ENCODE measurements at regions not wholly inside any gene's neighbourhood (a gene's known extent, or its start where the extent isn't known, plus 50 kb on each side); places are given as distances from the start of the nearest gene placed in this dataset.

- no peak overlapping the region for H3K4me3 ChIP-seq (ENCODE audit: control extremely low read depth in 1 of 5, extremely low read depth in 1 of 5, insufficient read depth in 1 of 5, low read depth in 2 of 5, low read length in 4 of 5)
- H3K4me1 ChIP-seq (ENCODE audit: control insufficient read depth in 2 of 2, insufficient read depth in 2 of 2, low read length in 2 of 2): no peaks in the 10 kb centered on the region
- no peaks in the 10 kb centered on the region for H3K36me3 ChIP-seq (replicated peaks in 1 of 2; ENCODE audit: control extremely low read depth in 1 of 2, control insufficient read depth in 1 of 2, extremely low read depth in 1 of 2, insufficient read depth in 2 of 2, low read length in 1 of 2)
- H4K20me1 ChIP-seq (ENCODE audit: control insufficient read depth, insufficient read depth, low read length, poor library complexity, severe bottlenecking): no peaks in the 10 kb centered on the region
- no peaks in the 10 kb centered on the region for H3K9me3 Mint-ChIP-seq (ENCODE audit: insufficient read depth)
- H3K79me2 ChIP-seq (ENCODE audit: control insufficient read depth, insufficient read depth, low read length): no peaks in the 10 kb centered on the region
- ATAC-seq (ENCODE audit: low read depth): no peak
- no peak overlapping the region for H3K4me2 ChIP-seq (replicated peaks; ENCODE audit: low read depth, low read length, poor library complexity, severe bottlenecking)
- H3K27me3 Mint-ChIP-seq: peaks cover 8% of the 10 kb centered on the region
- no peak overlapping the region for H2AFZ ChIP-seq (ENCODE audit: insufficient read depth, low read depth, low read length, poor library complexity, severe bottlenecking)
- no peak for TF ChIP-seq CTCF (IDR thresholded peaks at IDR 0.05)
- TF ChIP-seq EZH2 (IDR thresholded peaks at IDR 0.05; ENCODE audit: borderline replicate concordance, insufficient read depth, low read depth, low read length, poor library complexity, severe bottlenecking): no peak
- ChIA-PET POLR2A (no interaction called here), CTCF (no interaction called here)
- H3K4me1 Mint-ChIP-seq: no peaks in the 10 kb centered on the region
- intact Hi-C loops (cut with micrococcal nuclease): no loop called here
- DNase-seq: no peak
- no peaks in the 10 kb centered on the region for H3K27me3 ChIP-seq (replicated peaks in 1 of 4; ENCODE audit: control extremely low read depth in 1 of 4, control insufficient read depth in 3 of 4, insufficient read depth in 4 of 4, low read length in 3 of 4)
- H3K4me3 Mint-ChIP-seq: no peak overlapping the region
- H3K27ac ChIP-seq (ENCODE audit: low read length in 2 of 2): no peak overlapping the region
- WGBS (ENCODE audit: insufficient coverage): 0% methylated on average over 1 of the region's 2 CpGs
- H3K27ac Mint-ChIP-seq: no peak overlapping the region
- H3K9ac ChIP-seq (ENCODE audit: low read length): no peak overlapping the region
- peaks cover 0 to 3% (median 1%) of the 10 kb centered on the region in 3 donors for H3K9me3 ChIP-seq (ENCODE audit: control extremely low read depth in 1 of 3, control insufficient read depth in 2 of 3, insufficient read depth in 1 of 3, low read length in 2 of 3)
These were observed 454.9 kb downstream of the ADRA2A start for GRCh38 chr10:111531690-111532089.

- Histone ChIP-seq H3K4me1 (ENCODE audit: control insufficient read depth in 2 of 2, insufficient read depth in 2 of 2, low read length in 2 of 2) (no peaks in the 10 kb centered on the region), H3K9ac (ENCODE audit: low read length) (no peak overlapping the region), H3K4me3 (ENCODE audit: control extremely low read depth in 1 of 5, extremely low read depth in 1 of 5, insufficient read depth in 1 of 5, low read depth in 2 of 5, low read length in 4 of 5) (no peak overlapping the region), H3K4me2 (replicated peaks; ENCODE audit: low read depth, low read length, poor library complexity, severe bottlenecking) (no peak overlapping the region), H3K36me3 (replicated peaks in 1 of 2; ENCODE audit: control extremely low read depth in 1 of 2, control insufficient read depth in 1 of 2, extremely low read depth in 1 of 2, insufficient read depth in 2 of 2, low read length in 1 of 2) (no peaks in the 10 kb centered on the region), H2AFZ (ENCODE audit: insufficient read depth, low read depth, low read length, poor library complexity, severe bottlenecking) (no peak overlapping the region), H4K20me1 (ENCODE audit: control insufficient read depth, insufficient read depth, low read length, poor library complexity, severe bottlenecking) (no peaks in the 10 kb centered on the region), H3K27ac (ENCODE audit: low read length in 2 of 2) (no peak overlapping the region), H3K9me3 (ENCODE audit: control extremely low read depth in 1 of 3, control insufficient read depth in 2 of 3, insufficient read depth in 1 of 3, low read length in 2 of 3) (peaks cover 0 to 3% (median 1%) of the 10 kb centered on the region in 3 donors), H3K27me3 (replicated peaks in 1 of 4; ENCODE audit: control extremely low read depth in 1 of 4, control insufficient read depth in 3 of 4, insufficient read depth in 4 of 4, low read length in 3 of 4) (no peaks in the 10 kb centered on the region), H3K79me2 (ENCODE audit: control insufficient read depth, insufficient read depth, low read length) (no peaks in the 10 kb centered on the region)
- H3K27ac Mint-ChIP-seq: no peak overlapping the region
- no peaks in the 10 kb centered on the region for H3K4me1 Mint-ChIP-seq
- WGBS (ENCODE audit: insufficient coverage): no CpG with 5 or more reads among the region's 3 CpGs
- peaks cover 8% of the 10 kb centered on the region for H3K27me3 Mint-ChIP-seq
- ATAC-seq (ENCODE audit: low read depth) (no peak), DNase-seq (no peak)
- no peak overlapping the region for H3K4me3 Mint-ChIP-seq
- POLR2A ChIA-PET: no interaction called here
- no peak for TF ChIP-seq EZH2 (IDR thresholded peaks at IDR 0.05; ENCODE audit: borderline replicate concordance, insufficient read depth, low read depth, low read length, poor library complexity, severe bottlenecking)
- no peak for TF ChIP-seq CTCF (IDR thresholded peaks at IDR 0.05)
- intact Hi-C loops (cut with micrococcal nuclease): no loop called here
- H3K9me3 Mint-ChIP-seq (ENCODE audit: insufficient read depth): no peaks in the 10 kb centered on the region
- CTCF ChIA-PET: no interaction called here
These were observed 455.3 kb downstream of the ADRA2A start for GRCh38 chr10:111532139-111532538.
